Activated CD4-positive, CD25-positive, alpha-beta regulatory T cell treated with anti-CD3 and anti-CD28 coated beads, Interleukin-2, amount 50 U/mL, for 72 hours (primary cell): ENCODE measurements at regions not wholly inside any gene's neighbourhood (a gene's known extent, or its start where the extent isn't known, plus 50 kb on each side); places are given as distances from the start of the nearest gene placed in this dataset.
"Not testable (repeated sequence)": the region's sequence is repeated elsewhere in the genome, so short reads cannot be mapped to it uniquely, and the experiment has no call there.

Experiments used
- DNase-seq: peaks from one replicate; pipeline ENCODE4 v3.0.0; 2021

DNA sequence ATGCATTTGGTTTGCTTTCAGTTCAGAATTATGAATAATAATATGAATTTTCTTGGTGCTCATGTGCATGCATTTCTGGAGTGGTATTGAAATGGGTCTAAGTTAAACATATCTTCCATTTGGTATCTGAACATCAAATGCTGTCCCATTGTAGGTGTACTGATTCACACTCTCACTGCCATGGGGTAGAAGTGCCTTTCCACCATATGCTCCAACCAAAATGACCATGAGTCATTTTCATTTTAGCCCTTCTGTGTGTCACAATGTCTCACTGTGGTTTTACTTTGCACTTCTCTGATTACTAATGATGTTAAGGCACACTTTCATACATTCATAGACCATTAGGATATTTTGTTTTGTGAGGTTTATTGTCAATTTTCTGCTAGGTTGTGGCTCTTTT, 211.9 kb downstream of the HAO1 start:
- DNase-seq = no peak

DNA sequence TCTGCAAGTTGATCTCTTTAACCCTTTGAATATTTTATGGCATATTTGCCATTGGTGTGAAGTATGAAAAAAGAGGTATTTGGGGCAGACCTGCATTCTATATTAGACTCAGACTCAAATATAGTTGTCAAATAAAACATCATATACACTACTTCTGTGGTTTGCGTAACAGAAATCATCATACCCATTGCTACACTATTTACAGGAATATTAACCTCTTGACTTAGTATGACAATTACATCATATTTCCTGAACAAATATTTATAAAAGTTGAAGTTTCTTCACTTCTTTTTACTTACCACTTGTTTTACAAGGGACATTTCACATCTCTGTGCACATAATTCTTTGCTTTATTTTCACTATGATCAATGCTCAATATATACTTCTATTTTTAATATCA, 206.0 kb downstream of the HAO1 start:
- no peak for DNase-seq

GRCh38 chr20:7736336-7736735, 203.9 kb downstream of the HAO1 start:
- DNase-seq = no peak

DNA sequence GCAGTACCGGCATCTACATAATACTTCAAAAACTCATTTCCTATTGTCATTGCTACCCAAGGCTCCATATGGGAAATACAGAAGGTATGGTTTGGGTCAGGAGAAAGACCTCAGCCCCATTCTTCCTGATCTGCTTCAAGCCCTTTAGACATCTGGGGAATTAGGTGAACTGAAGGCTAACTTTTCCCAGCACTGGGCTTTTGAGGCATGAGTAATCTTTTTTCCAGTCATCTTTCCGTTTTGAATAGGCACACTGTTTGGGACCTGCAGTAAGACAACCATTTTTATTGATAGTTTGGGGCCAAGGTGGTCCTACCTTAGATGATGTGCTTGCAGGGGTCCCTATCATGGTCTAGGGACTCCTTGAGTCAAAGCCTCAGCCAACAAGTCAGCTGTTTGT, 198.4 kb downstream of the HAO1 start:
- no peak for DNase-seq

GRCh38 chr20:7742479-7742878, 197.8 kb downstream of the HAO1 start:
- no peak for DNase-seq

DNA sequence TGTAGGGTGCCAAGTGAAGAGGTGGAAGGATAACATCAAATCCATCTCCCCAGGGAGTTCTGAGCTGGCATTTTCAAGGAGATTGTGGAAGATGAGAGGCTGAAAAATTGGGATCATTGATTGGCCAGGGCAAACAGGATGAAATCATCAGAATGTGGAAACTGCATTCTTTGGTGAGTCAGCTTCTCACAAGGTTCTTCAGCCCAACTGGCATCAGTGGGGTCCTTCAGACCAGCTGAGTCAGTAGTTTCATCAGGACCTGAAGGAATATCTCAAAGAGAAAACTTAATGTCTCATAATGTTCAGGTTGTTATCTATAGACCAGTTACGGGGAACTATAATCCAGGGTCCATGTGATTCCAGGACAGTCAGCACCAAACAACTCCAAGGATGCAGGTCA, 195.8 kb downstream of the HAO1 start:
- DNase-seq = no peak

- DNase-seq = no peak
Observed at GRCh38 chr20:7748624-7749023, 191.6 kb downstream of the HAO1 start.

- DNase-seq = no peak
Observed at GRCh38 chr20:7754102-7754501, 186.2 kb downstream of the HAO1 start.

- no peak for DNase-seq
Observed at GRCh38 chr20:7758406-7758805, 181.9 kb downstream of the HAO1 start.

- no peak for DNase-seq
Observed at GRCh38 chr20:7760247-7761031, 179.8 kb downstream of the HAO1 start.

- no peak for DNase-seq
Observed at GRCh38 chr20:7765221-7765620, 175.0 kb downstream of the HAO1 start.

GRCh38 chr20:7770046-7770445, 170.2 kb downstream of the HAO1 start:
- no peak for DNase-seq

- DNase-seq = no peak
Observed at GRCh38 chr20:7770578-7770977, 169.7 kb downstream of the HAO1 start.

- DNase-seq = no peak
Observed at GRCh38 chr20:7772371-7772770, 167.9 kb downstream of the HAO1 start.

DNA sequence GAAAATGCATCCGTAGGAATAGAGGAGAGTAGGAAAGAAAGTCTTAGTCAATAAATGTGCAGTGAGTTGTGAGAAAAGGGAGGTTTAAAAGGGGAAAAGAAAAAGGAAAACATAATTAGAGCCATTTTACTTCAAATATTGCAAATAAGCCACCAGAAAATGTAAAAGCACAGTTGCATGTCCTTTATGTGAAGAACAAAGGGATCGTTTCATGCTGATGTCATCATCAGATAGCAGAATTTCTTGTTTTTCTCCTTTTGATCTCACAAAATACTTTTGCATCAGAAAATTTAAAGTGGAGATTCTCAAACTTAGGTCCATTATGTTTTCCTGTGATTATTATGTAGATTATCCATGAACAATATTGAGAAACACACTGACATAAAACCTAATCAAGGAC, 166.7 kb downstream of the HAO1 start:
- no peak for DNase-seq

DNA sequence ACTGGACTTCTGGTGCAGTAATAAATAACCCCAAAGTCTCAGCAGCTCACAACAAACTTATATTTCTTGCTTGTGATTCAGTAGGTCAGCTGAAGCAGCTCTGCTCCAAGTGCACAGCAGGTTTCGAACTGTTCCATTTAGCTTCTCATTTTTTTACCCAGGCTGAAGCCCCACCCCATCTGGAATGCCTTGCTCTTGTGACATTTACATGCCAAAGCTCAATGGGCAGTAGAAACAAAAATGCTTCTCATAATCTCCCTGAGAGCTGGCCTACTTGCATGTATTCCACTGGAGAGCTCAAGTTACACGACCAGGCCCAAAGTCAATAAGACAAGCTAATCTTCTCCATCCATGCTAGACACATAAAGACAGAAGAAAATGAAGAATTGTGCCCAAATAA, 165.2 kb downstream of the HAO1 start:
- no peak for DNase-seq

- DNase-seq = no peak
Observed at GRCh38 chr20:7776148-7776547, 164.1 kb downstream of the HAO1 start.

- no peak for DNase-seq
Observed at GRCh38 chr20:7790189-7790588, 150.1 kb downstream of the HAO1 start.

GRCh38 chr20:7792150-7792869, 147.9 kb downstream of the HAO1 start:
- DNase-seq = no peak

DNA sequence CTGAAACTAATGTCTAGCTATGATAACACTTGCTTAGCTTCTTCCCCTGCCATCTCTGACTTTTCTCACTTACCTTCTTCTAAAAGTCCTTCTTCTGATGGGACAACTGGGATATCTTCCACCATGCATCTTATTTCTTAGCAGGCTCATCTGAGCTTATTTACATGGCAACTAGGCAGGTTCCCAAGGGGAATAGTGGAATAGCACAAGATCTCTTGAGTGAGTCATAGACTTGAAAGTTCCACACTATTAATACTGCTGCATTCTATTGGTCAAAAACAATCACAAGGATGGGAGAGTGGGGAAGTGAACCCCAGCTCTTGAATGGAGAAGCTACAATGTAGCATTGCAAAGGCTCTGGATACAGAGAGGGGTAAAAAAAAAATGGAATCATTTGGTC, 142.1 kb downstream of the HAO1 start:
- no peak for DNase-seq

GRCh38 chr20:7799862-7800261, 140.4 kb downstream of the HAO1 start:
- DNase-seq = no peak

DNA sequence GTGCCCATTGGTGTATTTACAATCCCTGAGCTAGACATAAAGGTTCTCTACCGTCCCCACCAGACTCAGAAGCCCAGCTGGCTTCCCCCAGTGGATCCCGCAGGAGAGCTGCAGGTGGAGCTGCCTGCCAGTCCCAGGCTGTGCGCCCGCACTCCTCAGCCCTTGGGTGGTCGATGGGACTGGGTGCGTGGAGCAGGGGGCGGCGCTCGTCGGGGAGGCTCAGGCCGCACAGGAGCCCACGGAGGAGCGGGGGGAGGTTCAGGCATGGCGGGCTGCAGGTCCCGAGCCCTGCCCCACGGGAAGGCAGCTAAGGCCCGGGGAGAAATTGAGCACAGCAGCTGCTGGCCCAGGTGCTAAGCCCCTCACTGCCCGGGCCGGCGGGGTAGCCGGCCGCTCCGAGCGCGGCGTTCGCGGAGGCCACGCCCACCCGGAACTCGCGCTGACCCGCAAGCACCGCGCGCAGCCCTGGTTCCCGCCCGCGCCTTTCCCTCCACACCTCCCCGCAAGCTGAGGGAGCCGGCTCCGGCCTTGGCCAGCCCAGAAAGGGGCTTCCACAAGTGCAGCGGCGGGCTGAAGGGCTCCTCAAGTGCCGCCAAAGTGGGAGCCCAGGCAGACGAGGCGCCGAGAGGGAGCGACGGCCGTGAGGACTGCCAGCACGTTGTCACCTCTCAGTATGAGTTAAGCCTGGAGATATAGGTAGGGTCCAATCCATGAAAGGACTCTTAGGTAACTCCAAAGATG, 136.7 kb downstream of the HAO1 start:
- DNase-seq = not testable (repeated sequence)

- DNase-seq = no peak
Observed at GRCh38 chr20:7806831-7807230, 133.4 kb downstream of the HAO1 start.

DNA sequence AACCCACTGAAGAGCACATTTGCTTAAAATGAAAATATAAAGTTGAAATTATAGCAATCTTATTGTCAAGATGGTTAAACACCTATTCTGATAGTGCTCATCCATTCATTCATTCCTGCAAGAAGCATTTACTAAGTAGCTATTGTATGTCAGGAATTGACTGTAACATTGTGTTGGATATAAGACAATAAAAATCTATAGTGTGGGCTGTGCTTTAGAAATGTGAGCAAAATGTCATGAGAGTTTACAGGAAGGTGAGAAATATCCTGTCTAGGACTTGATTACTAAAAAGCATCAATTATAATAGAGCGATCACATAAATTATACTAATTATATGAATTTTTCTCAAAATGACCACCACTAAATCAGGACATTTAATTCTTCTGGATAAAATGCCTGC, 123.0 kb downstream of the HAO1 start:
- DNase-seq = no peak
